ENCODE measurements at regions not wholly inside any gene's neighbourhood (a gene's known extent, or its start where the extent isn't known, plus 50 kb on each side); places are given as distances from the start of the nearest gene placed in this dataset.

GRCh38 chr6:147078106-147078505 is 126.1 kb upstream of the STXBP5 start:
- TF ChIP-seq FOXM1 (IDR thresholded peaks at IDR 0.05; ENCODE audit: low read depth, low read length) (no peak), EZH2 (IDR thresholded peaks at IDR 0.05; ENCODE audit: borderline replicate concordance, control insufficient read depth, low read depth, low read length) (no peak), ZZZ3 (IDR thresholded peaks at IDR 0.05; ENCODE audit: control insufficient read depth, insufficient read length, low read depth) (no peak), POLR2A (IDR thresholded peaks at IDR 0.05; ENCODE audit: low read depth, low read length) (no peak), MTA3 (IDR thresholded peaks at IDR 0.05; ENCODE audit: borderline replicate concordance, low read length) (no peak), SREBF2 (IDR thresholded peaks at IDR 0.05; ENCODE audit: low read length) (no peak), TAF1 (IDR thresholded peaks at IDR 0.05; ENCODE audit: borderline replicate concordance, low read depth, low read length) (no peak), NFYB (IDR thresholded peaks at IDR 0.05; ENCODE audit: insufficient read depth, low read depth, low read length) (no peak), CTCF (IDR thresholded peaks at IDR 0.05 in 2 of 3, conservative IDR thresholded peaks at IDR 0.05 in 1 of 3; ENCODE audit: control insufficient read depth in 2 of 3, extremely low read depth in 1 of 3, insufficient read depth in 1 of 3, low read depth in 3 of 3, low read length in 3 of 3) (no peak), JUNB (IDR thresholded peaks at IDR 0.05) (no peak), RBBP5 (conservative IDR thresholded peaks at IDR 0.05) (no peak), CREB1 (IDR thresholded peaks at IDR 0.05; ENCODE audit: low read depth) (no peak)

Measured in GM12878 (cell line).